ENCODE measurements at regions not wholly inside any gene's neighbourhood (a gene's known extent, or its start where the extent isn't known, plus 50 kb on each side); places are given as distances from the start of the nearest gene placed in this dataset.

DNA sequence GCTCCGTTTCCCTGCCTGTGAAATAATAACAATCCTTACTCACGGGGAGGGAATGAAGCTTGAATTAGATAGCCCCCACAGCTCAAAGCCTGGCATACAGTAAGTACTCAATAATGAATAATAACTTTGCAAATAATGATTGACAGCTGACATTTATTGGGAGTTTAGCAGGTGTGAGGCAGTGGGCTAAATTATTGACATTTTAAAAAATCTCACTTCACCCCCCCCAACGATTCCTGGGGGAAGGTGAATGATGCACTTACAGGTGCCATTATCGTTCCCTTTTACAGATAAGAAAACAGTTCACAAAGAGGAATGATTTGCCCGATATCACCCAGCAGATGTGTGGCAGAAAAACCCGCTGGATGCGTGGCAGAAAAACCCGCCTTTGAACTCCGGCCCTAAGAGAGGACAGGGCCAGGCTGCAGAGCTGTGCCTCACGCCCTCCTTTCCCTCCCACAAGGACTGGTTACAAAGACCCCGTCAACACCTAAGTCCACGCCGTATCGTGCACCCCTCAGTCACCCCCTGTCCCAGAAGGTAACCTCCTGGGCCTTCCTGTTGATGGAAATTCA lies 114.2 kb upstream of the PTPN1 start:
- TF ChIP-seq, protein P1, sequence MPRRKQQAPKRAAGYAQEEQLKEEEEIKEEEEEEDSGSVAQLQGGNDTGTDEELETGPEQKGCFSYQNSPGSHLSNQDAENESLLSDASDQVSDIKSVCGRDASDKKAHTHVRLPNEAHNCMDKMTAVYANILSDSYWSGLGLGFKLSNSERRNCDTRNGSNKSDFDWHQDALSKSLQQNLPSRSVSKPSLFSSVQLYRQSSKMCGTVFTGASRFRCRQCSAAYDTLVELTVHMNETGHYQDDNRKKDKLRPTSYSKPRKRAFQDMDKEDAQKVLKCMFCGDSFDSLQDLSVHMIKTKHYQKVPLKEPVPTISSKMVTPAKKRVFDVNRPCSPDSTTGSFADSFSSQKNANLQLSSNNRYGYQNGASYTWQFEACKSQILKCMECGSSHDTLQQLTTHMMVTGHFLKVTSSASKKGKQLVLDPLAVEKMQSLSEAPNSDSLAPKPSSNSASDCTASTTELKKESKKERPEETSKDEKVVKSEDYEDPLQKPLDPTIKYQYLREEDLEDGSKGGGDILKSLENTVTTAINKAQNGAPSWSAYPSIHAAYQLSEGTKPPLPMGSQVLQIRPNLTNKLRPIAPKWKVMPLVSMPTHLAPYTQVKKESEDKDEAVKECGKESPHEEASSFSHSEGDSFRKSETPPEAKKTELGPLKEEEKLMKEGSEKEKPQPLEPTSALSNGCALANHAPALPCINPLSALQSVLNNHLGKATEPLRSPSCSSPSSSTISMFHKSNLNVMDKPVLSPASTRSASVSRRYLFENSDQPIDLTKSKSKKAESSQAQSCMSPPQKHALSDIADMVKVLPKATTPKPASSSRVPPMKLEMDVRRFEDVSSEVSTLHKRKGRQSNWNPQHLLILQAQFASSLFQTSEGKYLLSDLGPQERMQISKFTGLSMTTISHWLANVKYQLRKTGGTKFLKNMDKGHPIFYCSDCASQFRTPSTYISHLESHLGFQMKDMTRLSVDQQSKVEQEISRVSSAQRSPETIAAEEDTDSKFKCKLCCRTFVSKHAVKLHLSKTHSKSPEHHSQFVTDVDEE (CRISPR knock-in tag; IDR thresholded peaks at IDR 0.05): no peak
- TF ChIP-seq SNAI2 (CRISPR knock-in tag; IDR thresholded peaks at IDR 0.05): no peak
- no peak for TF ChIP-seq ZC3H10 (CRISPR knock-in tag; IDR thresholded peaks at IDR 0.05)
- TF ChIP-seq RARB (CRISPR knock-in tag; IDR thresholded peaks at IDR 0.05): no peak
- TF ChIP-seq, protein P2, sequence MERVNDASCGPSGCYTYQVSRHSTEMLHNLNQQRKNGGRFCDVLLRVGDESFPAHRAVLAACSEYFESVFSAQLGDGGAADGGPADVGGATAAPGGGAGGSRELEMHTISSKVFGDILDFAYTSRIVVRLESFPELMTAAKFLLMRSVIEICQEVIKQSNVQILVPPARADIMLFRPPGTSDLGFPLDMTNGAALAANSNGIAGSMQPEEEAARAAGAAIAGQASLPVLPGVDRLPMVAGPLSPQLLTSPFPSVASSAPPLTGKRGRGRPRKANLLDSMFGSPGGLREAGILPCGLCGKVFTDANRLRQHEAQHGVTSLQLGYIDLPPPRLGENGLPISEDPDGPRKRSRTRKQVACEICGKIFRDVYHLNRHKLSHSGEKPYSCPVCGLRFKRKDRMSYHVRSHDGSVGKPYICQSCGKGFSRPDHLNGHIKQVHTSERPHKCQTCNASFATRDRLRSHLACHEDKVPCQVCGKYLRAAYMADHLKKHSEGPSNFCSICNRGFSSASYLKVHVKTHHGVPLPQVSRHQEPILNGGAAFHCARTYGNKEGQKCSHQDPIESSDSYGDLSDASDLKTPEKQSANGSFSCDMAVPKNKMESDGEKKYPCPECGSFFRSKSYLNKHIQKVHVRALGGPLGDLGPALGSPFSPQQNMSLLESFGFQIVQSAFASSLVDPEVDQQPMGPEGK (CRISPR knock-in tag; IDR thresholded peaks at IDR 0.05; ENCODE audit: borderline replicate concordance): no peak
- TF ChIP-seq ZFP3 (CRISPR knock-in tag; IDR thresholded peaks at IDR 0.05): no peak
- no peak for TF ChIP-seq CSDC2 (CRISPR knock-in tag; IDR thresholded peaks at IDR 0.05)
- TF ChIP-seq ARNTL (CRISPR knock-in tag; IDR thresholded peaks at IDR 0.05; ENCODE audit: borderline replicate concordance, low read depth): no peak
- TF ChIP-seq OSR1 (CRISPR knock-in tag; IDR thresholded peaks at IDR 0.05): no peak
- no peak for TF ChIP-seq ISL1 (CRISPR knock-in tag; IDR thresholded peaks at IDR 0.05)
- TF ChIP-seq TOX (CRISPR knock-in tag; IDR thresholded peaks at IDR 0.05; ENCODE audit: borderline replicate concordance): no peak
- TF ChIP-seq ZNF8 (CRISPR knock-in tag; IDR thresholded peaks at IDR 0.05): no peak
- TF ChIP-seq, protein P3, sequence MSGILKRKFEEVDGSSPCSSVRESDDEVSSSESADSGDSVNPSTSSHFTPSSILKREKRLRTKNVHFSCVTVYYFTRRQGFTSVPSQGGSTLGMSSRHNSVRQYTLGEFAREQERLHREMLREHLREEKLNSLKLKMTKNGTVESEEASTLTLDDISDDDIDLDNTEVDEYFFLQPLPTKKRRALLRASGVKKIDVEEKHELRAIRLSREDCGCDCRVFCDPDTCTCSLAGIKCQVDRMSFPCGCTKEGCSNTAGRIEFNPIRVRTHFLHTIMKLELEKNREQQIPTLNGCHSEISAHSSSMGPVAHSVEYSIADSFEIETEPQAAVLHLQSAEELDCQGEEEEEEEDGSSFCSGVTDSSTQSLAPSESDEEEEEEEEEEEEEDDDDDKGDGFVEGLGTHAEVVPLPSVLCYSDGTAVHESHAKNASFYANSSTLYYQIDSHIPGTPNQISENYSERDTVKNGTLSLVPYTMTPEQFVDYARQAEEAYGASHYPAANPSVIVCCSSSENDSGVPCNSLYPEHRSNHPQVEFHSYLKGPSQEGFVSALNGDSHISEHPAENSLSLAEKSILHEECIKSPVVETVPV (CRISPR knock-in tag; IDR thresholded peaks at IDR 0.05): no peak
- TF ChIP-seq PPARA (CRISPR knock-in tag; IDR thresholded peaks at IDR 0.05; ENCODE audit: borderline replicate concordance): no peak
- no peak for TF ChIP-seq GLIS3 (CRISPR knock-in tag; IDR thresholded peaks at IDR 0.05)
- ATAC-seq: no peak

DNA sequence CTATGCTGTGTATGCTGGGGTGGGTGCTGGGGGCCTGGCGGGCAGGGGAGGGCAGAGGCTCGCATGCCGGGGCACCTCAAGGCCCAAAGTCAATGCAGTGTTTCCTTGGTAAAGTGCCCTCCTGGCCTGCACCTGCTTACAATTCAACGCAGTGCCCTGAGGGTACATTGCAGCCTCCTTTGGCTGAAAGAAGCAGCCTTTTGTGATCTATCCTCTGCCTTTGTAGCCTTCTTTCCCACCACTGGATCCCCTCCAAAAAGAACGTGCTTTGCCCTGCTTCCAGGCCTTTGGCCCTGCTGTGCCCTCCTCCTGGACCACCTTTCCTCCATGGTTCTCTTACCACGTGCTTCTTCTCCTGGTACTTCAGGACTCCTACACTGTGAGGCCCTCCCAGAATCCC lies 113.6 kb upstream of the PTPN1 start:
- TF ChIP-seq, protein P4, sequence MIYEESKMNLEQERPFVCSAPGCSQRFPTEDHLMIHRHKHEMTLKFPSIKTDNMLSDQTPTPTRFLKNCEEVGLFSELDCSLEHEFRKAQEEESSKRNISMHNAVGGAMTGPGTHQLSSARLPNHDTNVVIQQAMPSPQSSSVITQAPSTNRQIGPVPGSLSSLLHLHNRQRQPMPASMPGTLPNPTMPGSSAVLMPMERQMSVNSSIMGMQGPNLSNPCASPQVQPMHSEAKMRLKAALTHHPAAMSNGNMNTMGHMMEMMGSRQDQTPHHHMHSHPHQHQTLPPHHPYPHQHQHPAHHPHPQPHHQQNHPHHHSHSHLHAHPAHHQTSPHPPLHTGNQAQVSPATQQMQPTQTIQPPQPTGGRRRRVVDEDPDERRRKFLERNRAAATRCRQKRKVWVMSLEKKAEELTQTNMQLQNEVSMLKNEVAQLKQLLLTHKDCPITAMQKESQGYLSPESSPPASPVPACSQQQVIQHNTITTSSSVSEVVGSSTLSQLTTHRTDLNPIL (CRISPR knock-in tag; IDR thresholded peaks at IDR 0.05; ENCODE audit: low read depth): no peak
- TF ChIP-seq ZNF70 (CRISPR knock-in tag; IDR thresholded peaks at IDR 0.05): peak; percentile 90
- no peak for ATAC-seq

DNA sequence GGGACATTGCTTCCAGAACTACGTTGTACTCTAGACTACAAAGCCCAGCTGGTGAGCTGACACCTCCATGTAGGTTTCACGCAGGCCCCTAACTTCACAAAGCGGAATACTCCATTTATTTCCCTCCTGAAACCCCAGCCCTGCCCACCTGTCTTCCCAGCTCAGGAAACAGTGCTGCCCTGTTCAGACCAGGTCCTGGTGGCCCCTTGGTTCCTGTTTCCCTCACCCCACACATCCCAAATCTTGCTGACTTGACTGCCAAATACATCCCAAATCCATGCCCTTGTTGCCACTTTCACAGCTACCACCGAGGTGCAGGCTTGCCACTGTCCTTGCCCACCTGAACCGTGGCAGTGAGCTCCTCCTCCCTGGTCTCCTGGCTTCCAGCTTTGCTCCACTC lies 113.1 kb upstream of the PTPN1 start:
- TF ChIP-seq ZNF565 (CRISPR knock-in tag; conservative IDR thresholded peaks at IDR 0.05; ENCODE audit: low read depth): no peak
- TF ChIP-seq, protein P1 (CRISPR knock-in tag; IDR thresholded peaks at IDR 0.05): no peak
- TF ChIP-seq, protein P5, sequence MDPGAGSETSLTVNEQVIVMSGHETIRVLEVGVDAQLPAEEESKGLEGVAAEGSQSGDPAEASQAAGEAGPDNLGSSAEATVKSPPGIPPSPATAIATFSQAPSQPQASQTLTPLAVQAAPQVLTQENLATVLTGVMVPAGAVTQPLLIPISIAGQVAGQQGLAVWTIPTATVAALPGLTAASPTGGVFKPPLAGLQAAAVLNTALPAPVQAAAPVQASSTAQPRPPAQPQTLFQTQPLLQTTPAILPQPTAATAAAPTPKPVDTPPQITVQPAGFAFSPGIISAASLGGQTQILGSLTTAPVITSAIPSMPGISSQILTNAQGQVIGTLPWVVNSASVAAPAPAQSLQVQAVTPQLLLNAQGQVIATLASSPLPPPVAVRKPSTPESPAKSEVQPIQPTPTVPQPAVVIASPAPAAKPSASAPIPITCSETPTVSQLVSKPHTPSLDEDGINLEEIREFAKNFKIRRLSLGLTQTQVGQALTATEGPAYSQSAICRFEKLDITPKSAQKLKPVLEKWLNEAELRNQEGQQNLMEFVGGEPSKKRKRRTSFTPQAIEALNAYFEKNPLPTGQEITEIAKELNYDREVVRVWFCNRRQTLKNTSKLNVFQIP (CRISPR knock-in tag; IDR thresholded peaks at IDR 0.05; ENCODE audit: borderline replicate concordance, low read depth): no peak
- TF ChIP-seq, protein P2 (CRISPR knock-in tag; IDR thresholded peaks at IDR 0.05; ENCODE audit: borderline replicate concordance): no peak
- no peak for TF ChIP-seq PPARA (CRISPR knock-in tag; IDR thresholded peaks at IDR 0.05; ENCODE audit: borderline replicate concordance)
- no peak for TF ChIP-seq ZFP3 (CRISPR knock-in tag; IDR thresholded peaks at IDR 0.05)
- TF ChIP-seq ISL1 (CRISPR knock-in tag; IDR thresholded peaks at IDR 0.05): no peak
- ATAC-seq: no peak

All from SK-N-SH treated with all-trans-retinoic acid at 6 μM for 48 hours (cell line).